IPS DF 6.9 (cell line): ENCODE measurements at regions not wholly inside any gene's neighbourhood (a gene's known extent, or its start where the extent isn't known, plus 50 kb on each side); places are given as distances from the start of the nearest gene placed in this dataset.

Experiments
- DNase-seq: peaks from one replicate; pipeline ENCODE4 v3.0.0-alpha.2; 2013; ENCODE audit warnings: low read depth, low spot score
- H3K27ac ChIP-seq: one replicate; pipeline ENCODE4 v1.5.1; 2013; ENCODE audit warnings: low read length, control low read depth
- H3K27me3 ChIP-seq: 2 replicates; pipeline ENCODE4 v1.6.1; 2013; ENCODE audit warnings: mild to moderate bottlenecking, low read length; ENCODE audit not compliant: control insufficient read depth, insufficient read depth
- H3K36me3 ChIP-seq: 2 replicates; pipeline ENCODE4 v1.6.1; 2013; ENCODE audit warnings: low read length; ENCODE audit not compliant: control insufficient read depth, insufficient read depth
- H3K4me1 ChIP-seq: 2 replicates; pipeline ENCODE4 v1.6.1; 2013; ENCODE audit warnings: low read length; ENCODE audit not compliant: control insufficient read depth, insufficient read depth
- H3K4me3 ChIP-seq: 2 replicates; pipeline ENCODE4 v1.5.1; 2013; ENCODE audit warnings: mild to moderate bottlenecking, low read length
- H3K9me3 ChIP-seq: 2 replicates; pipeline ENCODE4 v1.6.1; 2013; ENCODE audit warnings: low read length, inconsistent platforms; ENCODE audit not compliant: control insufficient read depth, insufficient read depth
- WGBS: extraction: QIAGEN DNeasy Blood & Tissue Kit; methylation state at CpG from one replicate; pipeline ENCODE4 v1.1.7; 2013; ENCODE audit warnings: mixed read lengths, missing lambda C conversion rate; ENCODE audit not compliant: insufficient read length, insufficient coverage; 5-methylcytosine and 5-hydroxymethylcytosine counted together

GRCh38 chr6:8578006-8578405 lies 142.7 kb upstream of the SLC35B3 start:
- no peak overlapping the region for H3K4me3 ChIP-seq
- H3K4me1 ChIP-seq, result no peaks in the 10 kb centered on the region
- no peaks in the 10 kb centered on the region for H3K27me3 ChIP-seq
- no peak overlapping the region for H3K27ac ChIP-seq
- no peaks in the 10 kb centered on the region for H3K9me3 ChIP-seq
- H3K36me3 ChIP-seq, result no peaks in the 10 kb centered on the region
- no peak for DNase-seq
- WGBS, result no CpG with 5 or more reads among the region's 1 CpG

DNA sequence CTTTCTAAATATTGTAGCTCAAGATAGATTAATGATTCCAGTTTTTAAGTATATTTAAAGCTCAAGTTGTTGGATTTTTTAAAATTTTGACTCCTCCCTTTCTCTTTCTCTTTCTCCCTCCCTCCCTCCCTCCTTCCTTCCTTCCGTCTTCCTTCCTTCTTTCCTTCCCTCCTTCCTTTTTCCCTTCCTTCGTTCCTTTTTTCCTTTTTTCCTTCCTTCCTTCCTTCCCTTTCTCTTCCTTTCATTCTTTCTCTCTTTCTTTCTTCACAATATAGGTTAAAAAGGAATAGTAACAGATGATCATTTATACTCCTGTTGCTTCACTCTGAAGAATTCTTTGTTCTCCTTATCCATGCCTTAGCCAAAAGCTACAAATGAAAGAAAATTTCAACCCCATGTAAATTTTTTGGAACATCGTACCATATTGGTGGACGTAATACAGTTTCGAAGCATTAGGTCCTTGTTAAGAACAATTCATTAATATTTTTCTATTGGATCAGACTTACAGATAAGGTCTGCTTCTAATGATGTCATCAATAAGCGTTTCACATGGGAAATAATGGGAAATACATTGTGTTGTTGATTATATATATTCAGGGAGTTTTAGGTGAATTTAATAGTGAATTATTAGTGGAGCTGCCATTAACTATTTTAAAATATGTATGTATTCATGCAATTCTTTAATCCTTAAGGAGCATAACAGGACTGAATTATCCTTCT lies 139.6 kb upstream of the SLC35B3 start:
- WGBS, result 80% methylated on average over 2 of the region's 6 CpGs
- no peaks in the 10 kb centered on the region for H3K36me3 ChIP-seq
- no peaks in the 10 kb centered on the region for H3K4me1 ChIP-seq
- DNase-seq, result no peak
- H3K27ac ChIP-seq, result no peak overlapping the region
- H3K27me3 ChIP-seq, result no peaks in the 10 kb centered on the region
- no peaks in the 10 kb centered on the region for H3K9me3 ChIP-seq
- H3K4me3 ChIP-seq, result no peak overlapping the region

DNA sequence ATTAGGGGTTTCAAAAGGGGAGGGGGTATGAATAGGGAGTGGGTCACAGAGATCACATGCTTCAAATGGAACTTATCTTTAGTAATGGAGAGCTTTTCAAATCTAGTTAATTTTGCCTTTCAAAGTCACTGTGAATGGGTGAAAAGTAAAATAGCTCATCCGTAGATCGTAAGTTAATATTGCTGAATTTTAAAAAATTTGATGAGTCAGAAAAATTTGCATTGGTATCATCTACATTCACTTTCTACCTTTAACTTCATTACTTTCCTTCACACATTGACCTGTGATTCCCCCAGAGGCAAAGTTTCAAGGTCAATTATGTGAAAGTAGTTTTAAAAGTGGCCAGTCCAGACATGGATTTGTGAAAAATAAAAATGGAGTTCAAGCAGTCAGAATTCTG lies 139.0 kb upstream of the SLC35B3 start:
- H3K27ac ChIP-seq, result no peak overlapping the region
- no peaks in the 10 kb centered on the region for H3K9me3 ChIP-seq
- H3K36me3 ChIP-seq, result no peaks in the 10 kb centered on the region
- WGBS, result no CpG with 5 or more reads among the region's 2 CpGs
- no peaks in the 10 kb centered on the region for H3K4me1 ChIP-seq
- DNase-seq, result no peak
- no peaks in the 10 kb centered on the region for H3K27me3 ChIP-seq
- no peak overlapping the region for H3K4me3 ChIP-seq

- H3K9me3 ChIP-seq, result no peaks in the 10 kb centered on the region
- no peaks in the 10 kb centered on the region for H3K27me3 ChIP-seq
- no peak overlapping the region for H3K4me3 ChIP-seq
- H3K27ac ChIP-seq, result no peak overlapping the region
- H3K36me3 ChIP-seq, result no peaks in the 10 kb centered on the region
- no peak for DNase-seq
- H3K4me1 ChIP-seq, result no peaks in the 10 kb centered on the region
- no CpG with 5 or more reads among the region's 6 CpGs for WGBS
Measured at GRCh38 chr6:8570256-8570920, 135.0 kb upstream of the SLC35B3 start.

DNA sequence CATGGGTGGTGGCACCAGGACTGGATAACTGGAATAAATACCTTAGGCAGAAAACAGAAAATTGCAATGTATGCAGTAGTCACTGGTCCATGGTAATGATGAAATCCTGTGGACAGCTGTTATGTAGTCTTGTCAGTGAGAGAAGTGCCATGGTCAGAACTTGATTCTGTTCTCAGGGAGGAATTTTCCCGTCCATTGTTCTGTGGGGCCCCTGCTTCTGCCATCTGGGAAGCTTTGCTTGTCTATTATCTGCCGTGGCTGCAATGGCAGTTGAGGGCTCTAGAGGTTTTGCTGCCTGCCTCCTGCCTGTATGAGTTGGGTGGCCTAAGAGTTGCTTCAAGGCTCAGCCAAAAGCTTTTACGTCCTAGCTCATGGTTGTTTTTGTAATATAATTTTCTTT lies 126.8 kb upstream of the SLC35B3 start:
- WGBS, result no CpG with 5 or more reads among the region's 3 CpGs
- no peaks in the 10 kb centered on the region; the same call in 1 of the 2 replicates for H3K4me1 ChIP-seq

GRCh38 chr6:8558953-8559352 lies 123.6 kb upstream of the SLC35B3 start:
- Histone ChIP-seq H3K4me1 (no peaks in the 10 kb centered on the region; the same call in 1 of the 2 replicates), H3K27ac (no peak overlapping the region)
- no CpG with 5 or more reads among the region's 4 CpGs for WGBS

More for the DNA sequence above, 126.8 kb upstream of the SLC35B3 start:
- H3K27me3 ChIP-seq, result no peaks in the 10 kb centered on the region
- H3K36me3 ChIP-seq, result no peaks in the 10 kb centered on the region
- no peak overlapping the region for H3K4me3 ChIP-seq
- H3K9me3 ChIP-seq, result no peaks in the 10 kb centered on the region
- no peak for DNase-seq
- H3K27ac ChIP-seq, result no peak overlapping the region

DNA sequence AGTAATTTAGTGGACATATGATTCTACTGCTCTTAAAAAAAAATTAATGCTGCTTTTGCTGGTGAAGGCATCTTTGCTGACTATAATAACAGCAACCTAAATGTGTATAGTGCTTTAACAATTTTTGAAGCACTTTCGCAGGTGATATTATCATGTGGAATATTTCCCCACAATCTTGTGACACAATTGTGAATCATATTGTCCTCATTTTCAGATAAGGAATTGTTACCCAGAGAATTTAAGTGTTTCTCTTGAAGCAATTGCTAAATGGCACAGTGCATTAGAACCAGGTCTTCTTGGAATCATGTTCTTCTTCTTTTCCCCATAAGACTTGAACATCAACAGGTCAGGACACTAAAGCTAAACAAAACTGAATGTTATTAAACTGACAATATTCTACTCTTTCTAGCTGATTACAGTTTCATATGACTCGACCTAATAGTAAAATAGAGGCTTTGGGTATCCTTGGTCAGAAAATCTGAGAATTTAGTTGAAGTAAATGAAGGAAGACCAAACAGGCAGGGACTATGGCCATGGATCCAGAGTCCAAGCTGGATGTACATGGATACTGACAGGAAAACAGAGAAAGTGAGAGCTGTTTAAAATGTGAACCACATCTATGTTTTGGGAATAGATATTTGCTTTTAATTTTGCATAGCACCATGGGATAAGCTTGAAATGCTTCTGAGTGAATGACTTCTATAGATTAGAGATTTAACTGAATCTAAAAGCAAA lies 121.8 kb upstream of the SLC35B3 start:
- DNase-seq, result no peak
- no CpG with 5 or more reads among the region's 2 CpGs for WGBS

More at GRCh38 chr6:8558953-8559352, 123.6 kb upstream of the SLC35B3 start:
- Histone ChIP-seq H3K4me3 (no peak overlapping the region), H3K36me3 (no peaks in the 10 kb centered on the region), H3K9me3 (no peaks in the 10 kb centered on the region), H3K27me3 (no peaks in the 10 kb centered on the region)
- no peak for DNase-seq

GRCh38 chr6:8556370-8557013 lies 121.1 kb upstream of the SLC35B3 start:
- Histone ChIP-seq H3K9me3 (no peaks in the 10 kb centered on the region), H3K4me3 (no peak overlapping the region), H3K27me3 (no peaks in the 10 kb centered on the region), H3K4me1 (no peaks in the 10 kb centered on the region; the same call in 1 of the 2 replicates), H3K36me3 (no peaks in the 10 kb centered on the region), H3K27ac (no peak overlapping the region)
- no peak for DNase-seq
- no CpG with 5 or more reads among the region's 1 CpG for WGBS

More for the DNA sequence above, 121.8 kb upstream of the SLC35B3 start:
- H3K27me3 ChIP-seq, result no peaks in the 10 kb centered on the region
- H3K4me1 ChIP-seq, result no peaks in the 10 kb centered on the region; the same call in 1 of the 2 replicates
- H3K9me3 ChIP-seq, result no peaks in the 10 kb centered on the region
- H3K36me3 ChIP-seq, result no peaks in the 10 kb centered on the region
- H3K4me3 ChIP-seq, result no peak overlapping the region
- no peak overlapping the region for H3K27ac ChIP-seq

DNA sequence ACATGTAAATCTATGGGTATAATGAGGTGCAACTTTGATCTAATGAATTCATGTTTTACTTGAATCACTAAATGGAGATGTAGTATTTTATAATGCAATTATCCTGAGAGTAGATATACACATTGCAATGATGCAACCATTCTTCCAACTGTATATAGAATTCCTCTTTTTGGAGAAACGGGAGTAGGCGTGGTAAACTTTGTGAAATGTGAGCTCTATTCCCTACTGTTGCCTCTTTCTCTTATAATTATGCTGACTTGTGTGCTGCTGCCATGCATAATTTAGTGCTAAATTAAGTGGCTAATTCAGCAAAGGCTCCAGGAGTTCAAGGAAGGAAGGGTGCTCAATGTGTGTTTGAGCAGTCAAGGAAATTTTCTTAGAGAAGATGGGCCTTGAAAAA lies 116.6 kb upstream of the SLC35B3 start:
- DNase-seq, result no peak
- H3K27me3 ChIP-seq, result no peaks in the 10 kb centered on the region
- H3K4me1 ChIP-seq, result no peaks in the 10 kb centered on the region; the same call in 1 of the 2 replicates
- H3K4me3 ChIP-seq, result no peak overlapping the region
- H3K27ac ChIP-seq, result no peak overlapping the region
- no peaks in the 10 kb centered on the region for H3K36me3 ChIP-seq
- H3K9me3 ChIP-seq, result no peaks in the 10 kb centered on the region
- no CpG with 5 or more reads among the region's 2 CpGs for WGBS

- Histone ChIP-seq H3K27me3 (no peaks in the 10 kb centered on the region), H3K4me3 (no peak overlapping the region), H3K27ac (no peak overlapping the region), H3K36me3 (no peaks in the 10 kb centered on the region), H3K4me1 (no peaks in the 10 kb centered on the region; the same call in 1 of the 2 replicates), H3K9me3 (no peaks in the 10 kb centered on the region)
- no CpG with 5 or more reads among the region's 2 CpGs for WGBS
- no peak for DNase-seq
Measured at GRCh38 chr6:8551386-8551785, 116.0 kb upstream of the SLC35B3 start.
